Fibroblast of lung (primary cell): ENCODE measurements at regions not wholly inside any gene's neighbourhood (a gene's known extent, or its start where the extent isn't known, plus 50 kb on each side); places are given as distances from the start of the nearest gene placed in this dataset.
"Not testable (repeated sequence)": the region's sequence is repeated elsewhere in the genome, so short reads cannot be mapped to it uniquely, and the experiment has no call there.

Experiments used
- DNase-seq, 2 donors: peaks; one replicate each; pipeline versions ENCODE4 v3.0.0 to v3.0.0-alpha.2; 2010; ENCODE audit warnings: low read depth in 2 of 2
- H2AFZ ChIP-seq: 2 replicates; pipeline ENCODE4 v1.5.1; 2012; ENCODE audit warnings: low read length, control low read depth, inconsistent platforms
- H3K27ac ChIP-seq: 2 replicates; pipeline ENCODE4 v1.5.1; 2011; ENCODE audit warnings: low read length, control low read depth; ENCODE audit not compliant: insufficient read depth
- H3K27me3 ChIP-seq: 2 replicates; pipeline ENCODE4 v1.5.1; 2011; ENCODE audit warnings: mild to moderate bottlenecking, low read length; ENCODE audit not compliant: control insufficient read depth, insufficient read depth
- H3K36me3 ChIP-seq: 2 replicates; pipeline ENCODE4 v1.5.1; 2011; ENCODE audit warnings: low read length; ENCODE audit not compliant: control insufficient read depth, insufficient read depth
- H3K4me1 ChIP-seq: 2 replicates; pipeline ENCODE4 v1.5.1; 2011; ENCODE audit warnings: low read length; ENCODE audit not compliant: control insufficient read depth, insufficient read depth; ENCODE audit errors: extremely low read depth
- H3K4me2 ChIP-seq: 2 replicates; pipeline ENCODE4 v1.5.1; 2011; ENCODE audit warnings: low read length, control low read depth; ENCODE audit not compliant: insufficient read depth; ENCODE audit errors: extremely low read depth
- H3K4me3 ChIP-seq, 4 experiments: fragments of 200-600 bp in 1 of 4; sonication (generic) in 1 of 4; replicated peaks in 1 of 4; 2 replicates each; pipeline ENCODE4 v1.5.1; 2011 to 2016; ENCODE audit warnings: low read length in 4 of 4, low read depth in 3 of 4, mild to moderate bottlenecking in 3 of 4, control low read depth in 2 of 4, inconsistent platforms in 1 of 4, mixed read lengths in 1 of 4; ENCODE audit not compliant: insufficient read depth in 1 of 4; ENCODE audit errors: control extremely low read depth in 1 of 4
- H3K79me2 ChIP-seq: 2 replicates; pipeline ENCODE4 v1.5.1; 2012; ENCODE audit warnings: mild to moderate bottlenecking, low read length, inconsistent platforms; ENCODE audit not compliant: control insufficient read depth, insufficient read depth
- H3K9ac ChIP-seq: 2 replicates; pipeline ENCODE4 v1.5.1; 2011; ENCODE audit warnings: mild to moderate bottlenecking, low read length, control low read depth; ENCODE audit not compliant: insufficient read depth
- H3K9me3 ChIP-seq: 2 replicates; pipeline ENCODE4 v1.5.1; 2012; ENCODE audit warnings: low read depth, low read length; ENCODE audit not compliant: control insufficient read depth, insufficient read depth
- H4K20me1 ChIP-seq: 2 replicates; pipeline ENCODE4 v1.5.1; 2011; ENCODE audit warnings: low read length; ENCODE audit not compliant: control insufficient read depth, insufficient read depth; ENCODE audit errors: extremely low read depth
- CTCF ChIP-seq, 2 donors: IDR thresholded peaks in 1 of 2; conservative IDR thresholded peaks in 1 of 2; 1 replicate in 1 of 2; 2 replicates in 1 of 2; pipeline ENCODE4 v1.5.1; 2011 to 2012; ENCODE audit warnings: low read length in 2 of 2, control low read depth in 1 of 2, inconsistent platforms in 1 of 2, low read depth in 1 of 2, mild to moderate bottlenecking in 1 of 2
- EZH2 ChIP-seq: IDR thresholded peaks from 2 replicates; pipeline ENCODE4 v1.5.1; 2012; ENCODE audit warnings: low read length, control low read depth, mild to moderate bottlenecking; ENCODE audit errors: missing control alignments

- no peak for DNase-seq
- H4K20me1 ChIP-seq: no peaks in the 10 kb centered on the region
- H3K79me2 ChIP-seq: no peaks in the 10 kb centered on the region
- H3K27me3 ChIP-seq: no peaks in the 10 kb centered on the region
- H3K9me3 ChIP-seq: no peaks in the 10 kb centered on the region
- H3K9ac ChIP-seq: no peak overlapping the region
- H2AFZ ChIP-seq: no peak overlapping the region
- H3K4me2 ChIP-seq: no peak overlapping the region
- TF ChIP-seq EZH2 (no peak), CTCF (conservative IDR thresholded peaks at IDR 0.05 in 1 of 2, IDR thresholded peaks at IDR 0.05 in 1 of 2; ENCODE audit: low read depth in 1 of 2, low read length in 2 of 2) (no peak)
- no peaks in the 10 kb centered on the region for H3K36me3 ChIP-seq
- H3K4me3 ChIP-seq: no peak overlapping the region
- H3K4me1 ChIP-seq: no peaks in the 10 kb centered on the region
- no peak overlapping the region for H3K27ac ChIP-seq
Observed at GRCh38 chr14:37776791-37777499, 181.5 kb downstream of the TTC6 start.

GRCh38 chr14:37778135-37778943 lies 182.9 kb downstream of the TTC6 start:
- Histone ChIP-seq H3K27me3 (no peaks in the 10 kb centered on the region), H3K4me3 (no peak overlapping the region), H3K9ac (no peak overlapping the region), H3K4me1 (no peaks in the 10 kb centered on the region), H4K20me1 (no peaks in the 10 kb centered on the region), H3K4me2 (no peak overlapping the region), H3K9me3 (no peaks in the 10 kb centered on the region), H3K36me3 (no peaks in the 10 kb centered on the region), H2AFZ (no peak overlapping the region), H3K79me2 (no peaks in the 10 kb centered on the region), H3K27ac (no peak overlapping the region)
- DNase-seq: no peak
- no peak for TF ChIP-seq CTCF (conservative IDR thresholded peaks at IDR 0.05 in 1 of 2, IDR thresholded peaks at IDR 0.05 in 1 of 2; ENCODE audit: low read depth in 1 of 2, low read length in 2 of 2)

- no peak overlapping the region for H3K4me2 ChIP-seq
- TF ChIP-seq CTCF (conservative IDR thresholded peaks at IDR 0.05 in 1 of 2, IDR thresholded peaks at IDR 0.05 in 1 of 2; ENCODE audit: low read depth in 1 of 2, low read length in 2 of 2): no peak
- TF ChIP-seq EZH2: no peak
Observed at GRCh38 chr14:37779480-37779879, 184.1 kb downstream of the TTC6 start.

DNA sequence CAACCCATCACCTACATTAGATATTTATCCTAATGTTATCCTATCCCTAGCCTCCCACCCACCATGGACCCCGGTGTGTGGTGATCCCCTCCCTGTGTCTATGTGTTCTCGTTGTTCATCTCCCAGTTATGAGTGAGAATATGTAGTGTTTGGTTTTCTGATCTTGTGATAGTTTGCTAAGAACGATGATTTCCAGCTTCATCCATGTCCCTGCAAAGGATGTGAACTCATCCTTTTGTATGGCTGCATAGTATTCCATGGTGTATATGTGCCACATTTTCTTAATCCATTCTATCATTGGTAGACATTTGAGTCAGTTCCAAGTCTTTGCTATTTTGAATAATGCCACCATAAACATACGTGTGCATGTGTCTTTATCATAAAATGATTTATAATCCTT lies 185.3 kb downstream of the TTC6 start:
- not testable (repeated sequence) for H3K9ac ChIP-seq, DNase-seq, H4K20me1 ChIP-seq, H3K4me3 ChIP-seq, H3K9me3 ChIP-seq, H3K27ac ChIP-seq, H3K4me2 ChIP-seq, H2AFZ ChIP-seq, H3K4me1 ChIP-seq, H3K79me2 ChIP-seq, H3K36me3 ChIP-seq, H3K27me3 ChIP-seq

More at GRCh38 chr14:37779480-37779879, 184.1 kb downstream of the TTC6 start:
- Histone ChIP-seq H3K36me3 (no peaks in the 10 kb centered on the region), H3K27me3 (no peaks in the 10 kb centered on the region), H3K9ac (no peak overlapping the region), H3K4me3 (no peak overlapping the region), H4K20me1 (no peaks in the 10 kb centered on the region), H2AFZ (no peak overlapping the region), H3K9me3 (no peaks in the 10 kb centered on the region), H3K4me1 (no peaks in the 10 kb centered on the region), H3K79me2 (no peaks in the 10 kb centered on the region), H3K27ac (no peak overlapping the region)
- no peak for DNase-seq
